K562 (cell line): ENCODE measurements at regions not wholly inside any gene's neighbourhood (a gene's known extent, or its start where the extent isn't known, plus 50 kb on each side); places are given as distances from the start of the nearest gene placed in this dataset.
"Not testable (repeated sequence)": the region's sequence is repeated elsewhere in the genome, so short reads cannot be mapped to it uniquely, and the experiment has no call there.

Experiments used
- BDP1 ChIP-seq: IDR thresholded peaks from 3 replicates; pipeline ENCODE4 v1.6.1; 2011; ENCODE audit not compliant: insufficient read length, insufficient read depth
- CEBPB ChIP-seq: fragments of 450-650 bp; IDR thresholded peaks from 2 replicates; pipeline ENCODE4 v1.6.1; 2016; ENCODE audit warnings: missing genetic modification characterization, missing compliant biosample characterization
- FOXP1 ChIP-seq: sonication (generic); formaldehyde crosslinking; IDR thresholded peaks from 2 replicates; pipeline ENCODE4 v1.8.0; 2022; ENCODE audit warnings: mild to moderate bottlenecking, missing genetic modification reagents
- HDGF ChIP-seq: fragments of 450-650 bp; IDR thresholded peaks from 2 replicates; pipeline ENCODE4 v1.6.1; 2016
- KLF10 ChIP-seq: fragments of 250-450 bp; sonication (Bioruptor Pico); IDR thresholded peaks from 2 replicates; pipeline ENCODE4 v1.6.1; 2021; ENCODE audit warnings: matching md5 sums
- MEIS2 ChIP-seq: fragments of 450-650 bp; IDR thresholded peaks from 2 replicates; pipeline ENCODE4 v1.6.1; 2014; ENCODE audit warnings: mild to moderate bottlenecking; ENCODE audit not compliant: partially characterized antibody
- NCOA2 ChIP-seq, 2 experiments: fragments of 450-650 bp; IDR thresholded peaks; 2 replicates each; pipeline ENCODE4 v1.6.1; 2018; ENCODE audit warnings: mild to moderate bottlenecking in 2 of 2, moderate library complexity in 1 of 2; ENCODE audit not compliant: partially characterized antibody in 2 of 2
- SP2 ChIP-seq: IDR thresholded peaks from 2 replicates; pipeline ENCODE4 v1.6.1; 2011; ENCODE audit warnings: mild to moderate bottlenecking, low read depth, low read length, moderate library complexity; ENCODE audit not compliant: poor library complexity, severe bottlenecking; ENCODE audit errors: extremely low read depth
- ZNF184 ChIP-seq: sonication (generic); formaldehyde crosslinking; IDR thresholded peaks from 2 replicates; pipeline ENCODE4 v1.5.0; 2020; ENCODE audit warnings: missing genetic modification reagents
- TF ChIP-seq, protein P1 (sequence below), 3 experiments: IDR thresholded peaks in 2 of 3; conservative IDR thresholded peaks in 1 of 3; 2 replicates each; pipeline ENCODE4 v1.5.1; 2011 to 2012; ENCODE audit warnings: low read length in 3 of 3, mild to moderate bottlenecking in 3 of 3, control low read depth in 2 of 3, improper control_type of control experiment in 1 of 3, inconsistent platforms in 1 of 3, low read depth in 1 of 3, mixed read lengths in 1 of 3, moderate library complexity in 1 of 3; ENCODE audit not compliant: insufficient read depth in 2 of 3
- TF ChIP-seq, protein P2 (sequence below): fragments of 250-450 bp; sonication (Bioruptor Pico); IDR thresholded peaks from 2 replicates; pipeline ENCODE4 v1.8.0; 2022; ENCODE audit warnings: moderate library complexity, mild to moderate bottlenecking, inconsistent platforms
- TF ChIP-seq, protein P3 (sequence below): fragments of 450-650 bp; IDR thresholded peaks from 2 replicates; pipeline ENCODE4 v1.6.1; 2017; ENCODE audit warnings: antibody characterized with exemption, mild to moderate bottlenecking
- TF ChIP-seq, protein P4 (sequence below), 2 experiments: fragments of 450-650 bp; IDR thresholded peaks; 2 replicates each; pipeline ENCODE4 v1.6.1; 2016

DNA sequence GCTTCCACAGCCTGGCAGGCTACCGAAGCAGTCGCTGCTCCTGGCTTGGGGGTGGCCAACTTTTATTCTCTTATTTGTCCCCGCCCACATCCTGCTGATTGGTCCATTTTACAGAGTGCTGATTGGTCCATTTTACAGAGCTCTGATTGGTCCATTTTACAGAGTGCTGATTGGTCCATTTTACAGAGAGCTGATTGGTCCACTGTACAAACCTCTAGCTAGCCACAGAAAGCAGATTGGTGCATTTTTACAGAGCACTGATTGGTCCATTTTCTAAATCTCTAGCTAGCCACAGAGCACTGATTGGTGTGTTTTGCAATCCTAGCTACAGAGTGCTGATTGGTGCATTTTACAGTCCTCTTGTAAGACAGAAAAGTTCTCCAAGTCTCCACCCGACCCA lies 187.9 kb upstream of the TOM1L1 start:
- TF ChIP-seq KLF10 (CRISPR knock-in tag); NCOA2 (IDR thresholded peaks at IDR 0.05; ENCODE audit: partially characterized antibody in 2 of 2); MEIS2; HDGF; ZNF184; CEBPB (tag); BDP1; FOXP1 (CRISPR knock-in tag); SP2: not testable (repeated sequence)
- TF ChIP-seq, protein P1, sequence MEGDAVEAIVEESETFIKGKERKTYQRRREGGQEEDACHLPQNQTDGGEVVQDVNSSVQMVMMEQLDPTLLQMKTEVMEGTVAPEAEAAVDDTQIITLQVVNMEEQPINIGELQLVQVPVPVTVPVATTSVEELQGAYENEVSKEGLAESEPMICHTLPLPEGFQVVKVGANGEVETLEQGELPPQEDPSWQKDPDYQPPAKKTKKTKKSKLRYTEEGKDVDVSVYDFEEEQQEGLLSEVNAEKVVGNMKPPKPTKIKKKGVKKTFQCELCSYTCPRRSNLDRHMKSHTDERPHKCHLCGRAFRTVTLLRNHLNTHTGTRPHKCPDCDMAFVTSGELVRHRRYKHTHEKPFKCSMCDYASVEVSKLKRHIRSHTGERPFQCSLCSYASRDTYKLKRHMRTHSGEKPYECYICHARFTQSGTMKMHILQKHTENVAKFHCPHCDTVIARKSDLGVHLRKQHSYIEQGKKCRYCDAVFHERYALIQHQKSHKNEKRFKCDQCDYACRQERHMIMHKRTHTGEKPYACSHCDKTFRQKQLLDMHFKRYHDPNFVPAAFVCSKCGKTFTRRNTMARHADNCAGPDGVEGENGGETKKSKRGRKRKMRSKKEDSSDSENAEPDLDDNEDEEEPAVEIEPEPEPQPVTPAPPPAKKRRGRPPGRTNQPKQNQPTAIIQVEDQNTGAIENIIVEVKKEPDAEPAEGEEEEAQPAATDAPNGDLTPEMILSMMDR (IDR thresholded peaks at IDR 0.05 in 2 of 3, conservative IDR thresholded peaks at IDR 0.05 in 1 of 3; ENCODE audit: insufficient read depth in 2 of 3, low read depth in 1 of 3, low read length in 3 of 3), result not testable (repeated sequence)
- TF ChIP-seq, protein P2, sequence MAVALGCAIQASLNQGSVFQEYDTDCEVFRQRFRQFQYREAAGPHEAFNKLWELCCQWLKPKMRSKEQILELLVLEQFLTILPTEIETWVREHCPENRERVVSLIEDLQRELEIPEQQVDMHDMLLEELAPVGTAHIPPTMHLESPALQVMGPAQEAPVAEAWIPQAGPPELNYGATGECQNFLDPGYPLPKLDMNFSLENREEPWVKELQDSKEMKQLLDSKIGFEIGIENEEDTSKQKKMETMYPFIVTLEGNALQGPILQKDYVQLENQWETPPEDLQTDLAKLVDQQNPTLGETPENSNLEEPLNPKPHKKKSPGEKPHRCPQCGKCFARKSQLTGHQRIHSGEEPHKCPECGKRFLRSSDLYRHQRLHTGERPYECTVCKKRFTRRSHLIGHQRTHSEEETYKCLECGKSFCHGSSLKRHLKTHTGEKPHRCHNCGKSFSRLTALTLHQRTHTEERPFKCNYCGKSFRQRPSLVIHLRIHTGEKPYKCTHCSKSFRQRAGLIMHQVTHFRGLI (CRISPR knock-in tag), result not testable (repeated sequence)
- TF ChIP-seq, protein P3, sequence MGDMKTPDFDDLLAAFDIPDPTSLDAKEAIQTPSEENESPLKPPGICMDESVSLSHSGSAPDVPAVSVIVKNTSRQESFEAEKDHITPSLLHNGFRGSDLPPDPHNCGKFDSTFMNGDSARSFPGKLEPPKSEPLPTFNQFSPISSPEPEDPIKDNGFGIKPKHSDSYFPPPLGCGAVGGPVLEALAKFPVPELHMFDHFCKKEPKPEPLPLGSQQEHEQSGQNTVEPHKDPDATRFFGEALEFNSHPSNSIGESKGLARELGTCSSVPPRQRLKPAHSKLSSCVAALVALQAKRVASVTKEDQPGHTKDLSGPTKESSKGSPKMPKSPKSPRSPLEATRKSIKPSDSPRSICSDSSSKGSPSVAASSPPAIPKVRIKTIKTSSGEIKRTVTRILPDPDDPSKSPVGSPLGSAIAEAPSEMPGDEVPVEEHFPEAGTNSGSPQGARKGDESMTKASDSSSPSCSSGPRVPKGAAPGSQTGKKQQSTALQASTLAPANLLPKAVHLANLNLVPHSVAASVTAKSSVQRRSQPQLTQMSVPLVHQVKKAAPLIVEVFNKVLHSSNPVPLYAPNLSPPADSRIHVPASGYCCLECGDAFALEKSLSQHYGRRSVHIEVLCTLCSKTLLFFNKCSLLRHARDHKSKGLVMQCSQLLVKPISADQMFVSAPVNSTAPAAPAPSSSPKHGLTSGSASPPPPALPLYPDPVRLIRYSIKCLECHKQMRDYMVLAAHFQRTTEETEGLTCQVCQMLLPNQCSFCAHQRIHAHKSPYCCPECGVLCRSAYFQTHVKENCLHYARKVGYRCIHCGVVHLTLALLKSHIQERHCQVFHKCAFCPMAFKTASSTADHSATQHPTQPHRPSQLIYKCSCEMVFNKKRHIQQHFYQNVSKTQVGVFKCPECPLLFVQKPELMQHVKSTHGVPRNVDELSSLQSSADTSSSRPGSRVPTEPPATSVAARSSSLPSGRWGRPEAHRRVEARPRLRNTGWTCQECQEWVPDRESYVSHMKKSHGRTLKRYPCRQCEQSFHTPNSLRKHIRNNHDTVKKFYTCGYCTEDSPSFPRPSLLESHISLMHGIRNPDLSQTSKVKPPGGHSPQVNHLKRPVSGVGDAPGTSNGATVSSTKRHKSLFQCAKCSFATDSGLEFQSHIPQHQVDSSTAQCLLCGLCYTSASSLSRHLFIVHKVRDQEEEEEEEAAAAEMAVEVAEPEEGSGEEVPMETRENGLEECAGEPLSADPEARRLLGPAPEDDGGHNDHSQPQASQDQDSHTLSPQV, result not testable (repeated sequence)
- TF ChIP-seq, protein P4, sequence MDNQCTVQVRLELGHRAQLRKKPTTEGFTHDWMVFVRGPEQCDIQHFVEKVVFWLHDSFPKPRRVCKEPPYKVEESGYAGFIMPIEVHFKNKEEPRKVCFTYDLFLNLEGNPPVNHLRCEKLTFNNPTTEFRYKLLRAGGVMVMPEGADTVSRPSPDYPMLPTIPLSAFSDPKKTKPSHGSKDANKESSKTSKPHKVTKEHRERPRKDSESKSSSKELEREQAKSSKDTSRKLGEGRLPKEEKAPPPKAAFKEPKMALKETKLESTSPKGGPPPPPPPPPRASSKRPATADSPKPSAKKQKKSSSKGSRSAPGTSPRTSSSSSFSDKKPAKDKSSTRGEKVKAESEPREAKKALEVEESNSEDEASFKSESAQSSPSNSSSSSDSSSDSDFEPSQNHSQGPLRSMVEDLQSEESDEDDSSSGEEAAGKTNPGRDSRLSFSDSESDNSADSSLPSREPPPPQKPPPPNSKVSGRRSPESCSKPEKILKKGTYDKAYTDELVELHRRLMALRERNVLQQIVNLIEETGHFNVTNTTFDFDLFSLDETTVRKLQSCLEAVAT (IDR thresholded peaks at IDR 0.05), result not testable (repeated sequence)
